Activated CD4-positive, alpha-beta T cell treated with anti-CD3 and anti-CD28 coated beads, Interleukin-10, Interleukin-2, amounts not matched to agents 100 ng/mL and 50 ng/mL, durations not matched to agents 16 hours and 8 hours (primary cell): ENCODE measurements at regions not wholly inside any gene's neighbourhood (a gene's known extent, or its start where the extent isn't known, plus 50 kb on each side); places are given as distances from the start of the nearest gene placed in this dataset.

Source experiments
- DNase-seq: peaks from one replicate; pipeline ENCODE4 v3.0.0-alpha.2; 2020

DNA sequence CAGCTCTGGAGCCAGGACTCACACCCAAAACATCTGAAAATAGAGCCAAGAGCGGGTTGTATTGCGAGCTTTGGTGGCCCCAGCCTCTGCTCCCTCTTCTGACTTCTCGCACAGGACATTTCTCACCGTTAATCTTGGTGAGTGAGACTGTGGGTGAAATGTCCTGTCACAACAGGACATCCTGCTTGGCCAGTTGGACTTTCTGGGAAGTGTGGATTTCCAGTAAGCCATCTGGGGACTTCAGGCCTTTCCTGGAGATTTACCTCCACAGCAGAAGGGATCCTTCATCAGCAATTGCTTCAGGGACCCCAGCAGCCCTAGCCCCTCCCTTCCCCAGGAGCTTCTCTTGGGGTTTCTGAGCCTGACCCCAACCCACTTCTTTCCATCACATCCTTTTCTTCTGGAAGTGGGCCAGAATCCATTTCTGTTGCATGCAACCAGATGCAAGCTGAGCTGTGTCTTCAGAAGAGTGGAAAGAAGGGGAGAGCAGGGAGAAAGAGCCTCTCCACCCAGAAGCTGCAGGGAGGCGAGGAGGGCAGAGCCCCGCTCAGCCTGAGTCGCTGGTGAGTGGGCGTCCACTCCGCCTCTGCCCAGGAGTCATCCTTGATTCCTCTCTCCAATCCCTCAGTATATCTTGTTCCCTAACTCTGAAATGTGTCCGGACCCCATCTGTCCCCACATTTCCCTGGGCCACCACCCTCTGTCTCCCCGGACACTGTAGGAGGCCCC lies 50.3 kb upstream of the GADD45G start:
- no peak for DNase-seq

DNA sequence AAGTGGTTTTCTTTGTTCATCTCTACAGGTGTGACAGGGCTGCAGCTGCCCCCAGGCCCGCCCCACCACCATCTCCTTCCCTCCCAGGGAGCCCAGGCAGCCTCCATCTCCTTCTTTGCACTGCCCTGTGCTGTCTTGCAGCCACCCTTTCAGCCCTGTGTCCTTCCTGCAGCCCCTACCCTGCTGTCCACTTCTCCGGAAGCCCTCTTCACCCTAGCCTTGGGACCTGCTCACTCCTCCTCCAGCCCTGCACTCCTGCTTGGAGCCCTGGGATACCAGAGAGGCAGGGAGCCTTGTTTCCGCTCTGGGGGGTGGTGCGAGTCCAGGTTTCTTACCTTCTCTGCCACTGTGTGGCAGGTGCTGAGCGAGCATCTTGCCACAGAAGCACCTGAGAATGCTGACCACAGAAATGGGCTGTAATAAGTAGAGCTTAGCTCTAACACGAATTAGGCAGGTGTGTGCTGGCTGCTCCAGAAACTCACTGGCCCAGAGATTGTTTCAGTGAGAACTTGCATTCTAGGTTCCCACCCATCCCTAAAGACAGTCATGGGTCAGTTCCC lies 51.3 kb upstream of the GADD45G start:
- no peak for DNase-seq

DNA sequence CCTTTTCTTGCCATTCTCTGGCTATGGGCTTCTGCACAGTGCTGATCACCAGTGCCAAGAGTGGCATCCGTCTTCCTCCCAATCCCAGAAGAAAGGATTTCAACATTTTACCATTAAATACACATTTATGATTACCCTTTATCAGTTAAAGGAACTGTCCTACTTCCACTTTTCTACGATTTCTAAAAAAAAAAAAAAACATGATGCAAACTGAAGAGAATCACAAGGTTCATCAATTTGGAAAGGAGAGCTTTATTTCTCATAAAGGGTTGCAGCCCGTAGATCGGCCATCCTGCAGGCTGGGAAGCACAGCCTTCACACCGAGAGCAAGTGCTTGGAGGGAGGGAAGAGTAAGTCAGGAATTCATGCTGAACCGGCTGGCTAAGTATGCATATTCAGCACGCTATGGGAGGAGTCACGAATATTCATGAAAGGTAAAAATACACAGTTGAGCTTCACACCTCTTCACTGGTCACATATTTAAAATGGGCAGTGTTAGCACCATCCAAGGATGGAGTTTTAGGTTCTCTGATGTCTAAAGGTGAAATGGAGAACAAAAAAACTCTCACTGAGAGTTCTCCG lies 52.5 kb upstream of the SEMA4D start:
- DNase-seq, result no peak

- DNase-seq, result peak; percentile 88
Measured at GRCh38 chr9:89549031-89549644, 51.2 kb upstream of the SEMA4D start.

DNA sequence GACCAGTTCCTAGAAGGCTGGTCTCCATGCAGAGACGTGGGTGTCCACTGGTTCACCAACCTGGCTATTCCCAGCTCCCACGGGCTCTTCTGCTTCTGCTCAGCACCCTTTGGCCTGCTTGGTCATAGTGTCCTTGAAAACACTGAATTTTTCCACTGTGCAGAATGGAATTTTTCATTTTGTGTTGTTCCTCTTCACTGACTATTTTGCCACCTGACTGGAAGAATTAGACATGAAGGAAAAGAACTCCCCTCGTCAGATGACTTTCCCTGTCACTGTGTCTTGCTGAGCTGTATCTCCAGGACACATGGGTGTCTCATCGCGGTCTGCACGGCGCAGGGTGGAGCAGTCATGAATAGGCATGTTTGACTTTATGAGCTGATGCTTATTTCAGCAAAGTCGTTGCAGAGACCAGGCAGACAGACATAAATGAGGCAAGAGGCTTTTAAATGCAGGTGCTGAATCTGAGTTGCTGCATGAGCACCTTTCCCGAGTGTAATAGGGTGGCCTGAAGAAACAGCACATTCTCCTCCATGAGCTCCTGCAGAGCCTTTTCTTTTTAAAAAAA lies 50.2 kb upstream of the SEMA4D start:
- DNase-seq, result no peak
